Liver (tissue), 8 donors: ENCODE measurements at regions not wholly inside any gene's neighbourhood (a gene's known extent, or its start where the extent isn't known, plus 50 kb on each side); places are given as distances from the start of the nearest gene placed in this dataset.

Source experiments
- DNase-seq: peaks from one replicate; pipeline ENCODE4 v3.0.0-alpha.2; 2017; ENCODE audit warnings: low spot score
- H3K27ac ChIP-seq, 2 donors: one replicate each; pipeline ENCODE4 v1.7.0; 2013; ENCODE audit warnings: inconsistent platforms in 2 of 2, low read length in 2 of 2, control low read depth in 1 of 2, low read depth in 1 of 2, mild to moderate bottlenecking in 1 of 2
- H3K27me3 ChIP-seq, 4 donors: one replicate each; pipeline versions ENCODE4 v1.6.1 to v1.7.0; 2013; ENCODE audit warnings: low read length in 3 of 4, inconsistent platforms in 1 of 4, mild to moderate bottlenecking in 1 of 4, moderate library complexity in 1 of 4; ENCODE audit not compliant: control insufficient read depth in 4 of 4, insufficient read depth in 4 of 4
- H3K36me3 ChIP-seq, 4 donors: one replicate each; pipeline versions ENCODE4 v1.6.1 to v1.7.0; 2013; ENCODE audit warnings: low read length in 3 of 4, mild to moderate bottlenecking in 3 of 4, low read depth in 1 of 4, moderate library complexity in 1 of 4; ENCODE audit not compliant: control insufficient read depth in 4 of 4, insufficient read depth in 3 of 4
- H3K4me1 ChIP-seq, 4 donors: one replicate each; pipeline versions ENCODE4 v1.6.1 to v1.7.0; 2013; ENCODE audit warnings: low read length in 3 of 4, mild to moderate bottlenecking in 3 of 4, moderate library complexity in 1 of 4; ENCODE audit not compliant: control insufficient read depth in 4 of 4, insufficient read depth in 4 of 4
- H3K4me3 ChIP-seq, 3 donors: one replicate each; pipeline versions ENCODE4 v1.6.1 to v1.7.0; 2013; ENCODE audit warnings: low read length in 3 of 3, control low read depth in 1 of 3, low read depth in 1 of 3, mild to moderate bottlenecking in 1 of 3
- H3K9ac ChIP-seq, 2 donors: one replicate each; pipeline ENCODE4 v1.7.0; 2013; ENCODE audit warnings: low read length in 2 of 2, mild to moderate bottlenecking in 2 of 2, moderate library complexity in 2 of 2, control low read depth in 1 of 2, low read depth in 1 of 2
- H3K9me3 ChIP-seq, 4 donors: one replicate each; pipeline versions ENCODE4 v1.6.1 to v1.7.0; 2013; ENCODE audit warnings: low read length in 3 of 4; ENCODE audit not compliant: control insufficient read depth in 4 of 4
- CTCF ChIP-seq: fragments of 150-350 bp; IDR thresholded peaks from 2 replicates; pipeline ENCODE4 v1.5.1; 2017; ENCODE audit warnings: improper control_type of control experiment, low read depth, low read length; ENCODE audit not compliant: missing input control
- EGR1 ChIP-seq, 2 donors: IDR thresholded peaks; 2 replicates each; pipeline ENCODE4 v1.6.1; 2016 to 2018; ENCODE audit warnings: antibody characterized with exemption in 2 of 2, low read depth in 2 of 2
- FOXA2 ChIP-seq: IDR thresholded peaks from 2 replicates; pipeline ENCODE4 v1.6.1; 2016; ENCODE audit warnings: antibody characterized with exemption
- HNF4G ChIP-seq: IDR thresholded peaks from 2 replicates; pipeline ENCODE4 v1.6.1; 2016; ENCODE audit warnings: antibody characterized with exemption
- JUND ChIP-seq, 2 donors: IDR thresholded peaks; 2 replicates each; pipeline ENCODE4 v1.6.1; 2016; ENCODE audit warnings: antibody characterized with exemption in 2 of 2
- MAX ChIP-seq: IDR thresholded peaks from 2 replicates; pipeline ENCODE4 v1.6.1; 2016; ENCODE audit warnings: antibody characterized with exemption
- NR2F2 ChIP-seq: IDR thresholded peaks from 2 replicates; pipeline ENCODE4 v1.6.1; 2016; ENCODE audit warnings: antibody characterized with exemption
- RAD21 ChIP-seq, 2 donors: IDR thresholded peaks; 2 replicates each; pipeline ENCODE4 v1.6.1; 2016; ENCODE audit warnings: antibody characterized with exemption in 2 of 2, mild to moderate bottlenecking in 2 of 2
- REST ChIP-seq: IDR thresholded peaks from 2 replicates; pipeline ENCODE4 v1.6.1; 2016; ENCODE audit warnings: antibody characterized with exemption, mild to moderate bottlenecking
- TAF1 ChIP-seq: conservative IDR thresholded peaks from 2 replicates; pipeline ENCODE4 v1.6.1; 2016; ENCODE audit warnings: antibody characterized with exemption, mild to moderate bottlenecking
- YY1 ChIP-seq: IDR thresholded peaks from 2 replicates; pipeline ENCODE4 v1.6.1; 2016; ENCODE audit warnings: antibody characterized with exemption, mild to moderate bottlenecking
- ZBTB33 ChIP-seq: IDR thresholded peaks from 2 replicates; pipeline ENCODE4 v1.6.1; 2016; ENCODE audit warnings: antibody characterized with exemption
- WGBS: extraction: QIAGEN DNeasy Blood & Tissue Kit; methylation state at CpG from one replicate; pipeline ENCODE4 v1.1.7; 2013; 5-methylcytosine and 5-hydroxymethylcytosine counted together
- donor health status: healthy.
- donor health status: healthy.
- donor health status: healthy.
- donor health status: healthy.
- donor health status: healthy.

- Histone ChIP-seq H3K9me3 (no peaks in the 10 kb centered on the region), H3K9ac (no peak overlapping the region), H3K4me3 (no peak overlapping the region), H3K4me1 (no peaks in the 10 kb centered on the region), H3K27me3 (no peaks in the 10 kb centered on the region), H3K36me3 (no peaks in the 10 kb centered on the region), H3K27ac (no peak overlapping the region)
- TF ChIP-seq RAD21 (IDR thresholded peaks at IDR 0.05) (no peak), FOXA2 (no peak), MAX (no peak), JUND (IDR thresholded peaks at IDR 0.05) (no peak), CTCF (no peak), YY1 (no peak)
- WGBS: 99% methylated on average over 1 of the region's 1 CpG
- no peak for DNase-seq
These were observed 108.5 kb downstream of the ELAPOR2 start for GRCh38 chr7:86950944-86951343.

GRCh38 chr7:86950360-86950759 lies 109.1 kb downstream of the ELAPOR2 start:
- no peak for TF ChIP-seq TAF1
- TF ChIP-seq EGR1 (IDR thresholded peaks at IDR 0.05; ENCODE audit: low read depth in 2 of 2): no peak
- TF ChIP-seq HNF4G: no peak
- TF ChIP-seq NR2F2: no peak
- TF ChIP-seq REST: no peak
- no peak for TF ChIP-seq JUND (IDR thresholded peaks at IDR 0.05)
- TF ChIP-seq ZBTB33: no peak
- no peak for TF ChIP-seq YY1
- no peaks in the 10 kb centered on the region for H3K36me3 ChIP-seq
- H3K4me3 ChIP-seq: no peak overlapping the region
- H3K27me3 ChIP-seq: no peaks in the 10 kb centered on the region
- H3K9ac ChIP-seq: no peak overlapping the region
- no peak for DNase-seq
- no peak overlapping the region for H3K27ac ChIP-seq
- WGBS: 88% methylated on average over 4 of the region's 4 CpGs
- no peaks in the 10 kb centered on the region for H3K4me1 ChIP-seq
- no peaks in the 10 kb centered on the region for H3K9me3 ChIP-seq
